Rectal smooth muscle tissue (tissue), 1 donor: ENCODE measurements at regions not wholly inside any gene's neighbourhood (a gene's known extent, or its start where the extent isn't known, plus 50 kb on each side); places are given as distances from the start of the nearest gene placed in this dataset.
"Not testable (repeated sequence)": the region's sequence is repeated elsewhere in the genome, so short reads cannot be mapped to it uniquely, and the experiment has no call there.

ENCODE experiments used
- H3K27ac ChIP-seq: one replicate; pipeline ENCODE4 v1.7.0; 2013; ENCODE audit warnings: low read depth, low read length, inconsistent platforms
- H3K27me3 ChIP-seq: one replicate; pipeline ENCODE4 v1.7.0; 2013; ENCODE audit warnings: low read length; ENCODE audit not compliant: control insufficient read depth, insufficient read depth
- H3K36me3 ChIP-seq: one replicate; pipeline ENCODE4 v1.7.0; 2013; ENCODE audit warnings: low read length; ENCODE audit not compliant: control insufficient read depth, insufficient read depth
- H3K4me1 ChIP-seq: one replicate; pipeline ENCODE4 v1.7.0; 2013; ENCODE audit warnings: low read length; ENCODE audit not compliant: control insufficient read depth, insufficient read depth
- H3K4me3 ChIP-seq: one replicate; pipeline ENCODE4 v1.7.0; 2013; ENCODE audit warnings: low read length
- H3K9ac ChIP-seq: one replicate; pipeline ENCODE4 v1.7.0; 2013; ENCODE audit warnings: low read length

GRCh38 chr3:86887876-86888275 is 103.1 kb downstream of the VGLL3 start:
- Histone ChIP-seq H3K4me3 (no peak overlapping the region), H3K27ac (no peak overlapping the region), H3K9ac (no peak overlapping the region)

GRCh38 chr3:86880066-86880465 is 110.9 kb downstream of the VGLL3 start:
- H3K9ac ChIP-seq = no peak overlapping the region
- H3K36me3 ChIP-seq = no peaks in the 10 kb centered on the region
- no peaks in the 10 kb centered on the region for H3K27me3 ChIP-seq

More at GRCh38 chr3:86887876-86888275, 103.1 kb downstream of the VGLL3 start:
- no peaks in the 10 kb centered on the region for H3K27me3 ChIP-seq
- H3K4me1 ChIP-seq = no peaks in the 10 kb centered on the region
- H3K36me3 ChIP-seq = no peaks in the 10 kb centered on the region

GRCh38 chr3:86876504-86877181 is 114.3 kb downstream of the VGLL3 start:
- H3K36me3 ChIP-seq, H3K4me3 ChIP-seq, H3K27ac ChIP-seq, H3K9ac ChIP-seq, H3K27me3 ChIP-seq, H3K4me1 ChIP-seq: not testable (repeated sequence)

More at GRCh38 chr3:86880066-86880465, 110.9 kb downstream of the VGLL3 start:
- Histone ChIP-seq H3K4me3 (no peak overlapping the region), H3K4me1 (no peaks in the 10 kb centered on the region), H3K27ac (no peak overlapping the region)

GRCh38 chr3:86874790-86875189 is 116.2 kb downstream of the VGLL3 start:
- H3K4me3 ChIP-seq, H3K27ac ChIP-seq, H3K9ac ChIP-seq, H3K27me3 ChIP-seq, H3K36me3 ChIP-seq, H3K4me1 ChIP-seq: not testable (repeated sequence)

- no peak overlapping the region for H3K9ac ChIP-seq
- no peaks in the 10 kb centered on the region for H3K4me1 ChIP-seq
- no peak overlapping the region for H3K27ac ChIP-seq
- no peaks in the 10 kb centered on the region for H3K36me3 ChIP-seq
- no peaks in the 10 kb centered on the region for H3K27me3 ChIP-seq
- no peak overlapping the region for H3K4me3 ChIP-seq
Observed at GRCh38 chr3:86869566-86869965, 121.4 kb downstream of the VGLL3 start.

GRCh38 chr3:86867982-86868381 is 123.0 kb downstream of the VGLL3 start:
- Histone ChIP-seq H3K4me1 (no peaks in the 10 kb centered on the region), H3K27me3 (no peaks in the 10 kb centered on the region), H3K27ac (no peak overlapping the region), H3K36me3 (no peaks in the 10 kb centered on the region), H3K4me3 (no peak overlapping the region), H3K9ac (no peak overlapping the region)

- Histone ChIP-seq H3K4me1 (no peaks in the 10 kb centered on the region), H3K27ac (no peak overlapping the region), H3K4me3 (no peak overlapping the region), H3K36me3 (no peaks in the 10 kb centered on the region), H3K27me3 (no peaks in the 10 kb centered on the region), H3K9ac (no peak overlapping the region)
Observed at GRCh38 chr3:86865506-86865905, 125.4 kb downstream of the VGLL3 start.

- no peak overlapping the region for H3K27ac ChIP-seq
- H3K36me3 ChIP-seq = no peaks in the 10 kb centered on the region
- H3K4me1 ChIP-seq = no peaks in the 10 kb centered on the region
- H3K4me3 ChIP-seq = no peak overlapping the region
- no peaks in the 10 kb centered on the region for H3K27me3 ChIP-seq
- no peak overlapping the region for H3K9ac ChIP-seq
Observed at GRCh38 chr3:86856711-86857110, 134.2 kb downstream of the VGLL3 start.

GRCh38 chr3:86849991-86850390 is 141.0 kb downstream of the VGLL3 start:
- Histone ChIP-seq H3K27me3 (no peaks in the 10 kb centered on the region), H3K4me1 (no peaks in the 10 kb centered on the region), H3K36me3 (no peaks in the 10 kb centered on the region), H3K27ac (no peak overlapping the region), H3K4me3 (no peak overlapping the region), H3K9ac (no peak overlapping the region)

- H3K9ac ChIP-seq = no peak overlapping the region
- no peaks in the 10 kb centered on the region for H3K27me3 ChIP-seq
- no peaks in the 10 kb centered on the region for H3K36me3 ChIP-seq
- H3K4me1 ChIP-seq = no peaks in the 10 kb centered on the region
- H3K4me3 ChIP-seq = no peak overlapping the region
- no peak overlapping the region for H3K27ac ChIP-seq
Observed at GRCh38 chr3:86845726-86846125, 145.2 kb downstream of the VGLL3 start.

GRCh38 chr3:86838927-86839326 is 152.0 kb downstream of the VGLL3 start:
- H3K36me3 ChIP-seq = no peaks in the 10 kb centered on the region
- no peaks in the 10 kb centered on the region for H3K4me1 ChIP-seq
- no peak overlapping the region for H3K27ac ChIP-seq
- no peak overlapping the region for H3K9ac ChIP-seq
- no peaks in the 10 kb centered on the region for H3K27me3 ChIP-seq
- no peak overlapping the region for H3K4me3 ChIP-seq

- no peaks in the 10 kb centered on the region for H3K4me1 ChIP-seq
- no peak overlapping the region for H3K9ac ChIP-seq
- no peaks in the 10 kb centered on the region for H3K27me3 ChIP-seq
- H3K4me3 ChIP-seq = no peak overlapping the region
- no peak overlapping the region for H3K27ac ChIP-seq
- no peaks in the 10 kb centered on the region for H3K36me3 ChIP-seq
Observed at GRCh38 chr3:86837871-86838270, 153.1 kb downstream of the VGLL3 start.

- H3K4me3 ChIP-seq = no peak overlapping the region
- H3K27me3 ChIP-seq = no peaks in the 10 kb centered on the region
- H3K9ac ChIP-seq = no peak overlapping the region
- no peaks in the 10 kb centered on the region for H3K4me1 ChIP-seq
- H3K27ac ChIP-seq = no peak overlapping the region
- no peaks in the 10 kb centered on the region for H3K36me3 ChIP-seq
Observed at GRCh38 chr3:86830566-86830965, 160.4 kb downstream of the VGLL3 start.
